ENCODE measurements at regions not wholly inside any gene's neighbourhood (a gene's known extent, or its start where the extent isn't known, plus 50 kb on each side); places are given as distances from the start of the nearest gene placed in this dataset.

DNA sequence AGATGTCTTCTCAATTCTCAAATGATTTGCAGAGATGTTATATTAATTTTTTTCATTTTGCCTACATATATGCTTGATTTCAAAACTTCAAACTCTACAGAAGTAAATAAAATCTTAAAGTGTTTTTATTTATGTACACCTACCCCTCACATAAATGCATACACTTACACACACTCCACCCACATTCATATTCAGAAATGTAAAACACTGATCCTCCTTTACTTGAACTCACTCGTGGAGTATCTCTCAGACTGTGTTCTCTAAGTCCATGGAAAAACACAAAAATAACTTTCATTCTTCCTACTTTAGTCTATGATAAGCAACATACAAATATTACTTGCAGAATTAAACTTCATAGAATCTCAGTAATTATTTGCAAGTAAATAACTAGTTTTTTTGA lies 209.1 kb upstream of the RBMS1 start:
- no peak overlapping the region for H3K4me3 ChIP-seq (ENCODE audit: low read length)
- DNase-seq (ENCODE audit: low read depth), result no peak
- TF ChIP-seq, protein P1, sequence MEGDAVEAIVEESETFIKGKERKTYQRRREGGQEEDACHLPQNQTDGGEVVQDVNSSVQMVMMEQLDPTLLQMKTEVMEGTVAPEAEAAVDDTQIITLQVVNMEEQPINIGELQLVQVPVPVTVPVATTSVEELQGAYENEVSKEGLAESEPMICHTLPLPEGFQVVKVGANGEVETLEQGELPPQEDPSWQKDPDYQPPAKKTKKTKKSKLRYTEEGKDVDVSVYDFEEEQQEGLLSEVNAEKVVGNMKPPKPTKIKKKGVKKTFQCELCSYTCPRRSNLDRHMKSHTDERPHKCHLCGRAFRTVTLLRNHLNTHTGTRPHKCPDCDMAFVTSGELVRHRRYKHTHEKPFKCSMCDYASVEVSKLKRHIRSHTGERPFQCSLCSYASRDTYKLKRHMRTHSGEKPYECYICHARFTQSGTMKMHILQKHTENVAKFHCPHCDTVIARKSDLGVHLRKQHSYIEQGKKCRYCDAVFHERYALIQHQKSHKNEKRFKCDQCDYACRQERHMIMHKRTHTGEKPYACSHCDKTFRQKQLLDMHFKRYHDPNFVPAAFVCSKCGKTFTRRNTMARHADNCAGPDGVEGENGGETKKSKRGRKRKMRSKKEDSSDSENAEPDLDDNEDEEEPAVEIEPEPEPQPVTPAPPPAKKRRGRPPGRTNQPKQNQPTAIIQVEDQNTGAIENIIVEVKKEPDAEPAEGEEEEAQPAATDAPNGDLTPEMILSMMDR (conservative IDR thresholded peaks at IDR 0.05; ENCODE audit: low read length), result no peak

DNA sequence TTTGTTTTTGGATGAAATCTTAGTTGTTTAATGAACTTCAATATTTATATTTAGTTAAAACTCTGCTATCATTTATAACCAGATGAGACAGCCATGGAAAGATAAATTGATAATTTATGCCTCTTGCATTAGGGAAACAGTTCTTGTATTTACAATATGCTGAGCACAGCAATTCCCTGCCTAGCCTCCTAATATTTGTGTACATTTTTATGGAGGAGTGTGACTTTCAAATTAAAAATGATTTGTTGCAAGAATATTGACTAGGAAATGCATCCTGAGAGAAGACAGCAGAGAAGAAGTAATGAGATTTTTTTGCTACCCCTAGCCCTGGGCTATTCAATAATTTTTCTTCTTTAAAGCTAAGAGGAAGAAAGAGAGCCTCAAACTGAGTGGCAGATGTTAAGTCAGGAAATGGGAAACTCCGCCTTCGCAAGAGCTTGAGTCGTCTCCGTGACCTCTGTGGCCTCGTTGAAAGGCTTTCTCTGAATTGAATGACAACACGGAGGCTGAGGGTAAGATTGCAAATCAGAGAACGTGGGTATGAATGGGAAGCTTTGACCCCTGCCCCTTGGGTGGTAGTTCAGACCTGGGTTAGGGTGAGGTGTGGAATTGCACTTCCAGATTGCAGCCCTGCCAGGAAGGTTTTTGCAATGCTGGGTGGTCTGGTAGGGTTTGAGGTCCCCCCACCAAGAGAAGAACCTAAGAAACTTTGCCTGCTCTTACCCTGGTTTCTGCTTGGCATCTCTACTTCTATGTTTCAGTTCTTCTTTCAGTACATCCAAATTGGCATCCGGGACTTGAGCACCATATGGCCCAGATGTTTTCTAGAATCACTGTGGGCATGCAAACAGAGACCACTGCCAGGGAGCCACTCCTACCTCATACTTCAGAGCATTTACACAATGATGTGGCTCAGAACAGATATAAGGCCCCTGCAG lies 210.3 kb upstream of the RBMS1 start:
- TF ChIP-seq, protein P1 (conservative IDR thresholded peaks at IDR 0.05; ENCODE audit: low read length), result no peak
- peak; percentile 61 for DNase-seq (ENCODE audit: low read depth)
- H3K4me3 ChIP-seq (ENCODE audit: low read length), result no peak overlapping the region

DNA sequence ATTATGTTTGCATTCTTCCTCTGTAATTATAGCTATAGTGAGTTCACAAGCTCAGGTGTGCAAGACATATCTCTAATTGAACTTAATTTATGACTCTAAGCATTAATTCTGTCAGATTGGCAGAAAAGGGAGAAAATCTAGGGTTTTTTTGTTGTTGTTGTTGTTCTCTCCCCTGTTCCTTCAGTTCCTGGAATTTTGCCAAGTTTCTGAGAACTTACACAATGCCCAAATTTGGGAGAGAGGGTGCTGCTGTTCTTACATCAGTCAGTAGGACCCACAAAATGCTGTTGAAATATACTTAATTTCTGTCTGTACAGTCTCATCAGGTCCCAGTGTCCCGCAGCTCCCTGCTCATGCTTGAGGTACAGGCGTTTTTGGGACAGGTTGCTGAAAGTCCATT lies 221.8 kb upstream of the RBMS1 start:
- no peak overlapping the region for H3K4me3 ChIP-seq (ENCODE audit: low read length)
- no peak for DNase-seq (ENCODE audit: low read depth)
- TF ChIP-seq, protein P1 (conservative IDR thresholded peaks at IDR 0.05; ENCODE audit: low read length), result no peak

DNA sequence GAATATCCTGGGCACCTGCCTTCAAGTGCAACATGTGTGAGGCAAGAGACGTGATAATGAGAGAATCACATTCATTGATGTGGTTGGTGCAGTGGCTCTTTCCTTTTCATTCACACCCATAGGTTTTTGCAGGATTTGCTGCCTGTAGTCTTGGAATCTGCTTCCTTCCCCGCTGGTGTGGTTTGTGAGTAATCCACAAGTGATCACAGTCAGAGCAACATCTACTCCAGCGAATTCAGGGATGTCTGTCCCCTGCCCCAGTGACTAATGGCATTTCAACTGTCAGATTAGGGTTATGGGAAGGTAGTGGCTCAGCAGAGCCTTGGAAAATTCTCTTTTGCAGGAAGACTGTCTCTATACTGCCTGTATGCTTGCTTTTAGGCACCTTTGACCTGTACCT lies 225.5 kb upstream of the RBMS1 start:
- no peak overlapping the region for H3K4me3 ChIP-seq (ENCODE audit: low read length)
- TF ChIP-seq, protein P1 (conservative IDR thresholded peaks at IDR 0.05; ENCODE audit: low read length), result no peak
- peak; percentile 65 for DNase-seq (ENCODE audit: low read depth)

DNA sequence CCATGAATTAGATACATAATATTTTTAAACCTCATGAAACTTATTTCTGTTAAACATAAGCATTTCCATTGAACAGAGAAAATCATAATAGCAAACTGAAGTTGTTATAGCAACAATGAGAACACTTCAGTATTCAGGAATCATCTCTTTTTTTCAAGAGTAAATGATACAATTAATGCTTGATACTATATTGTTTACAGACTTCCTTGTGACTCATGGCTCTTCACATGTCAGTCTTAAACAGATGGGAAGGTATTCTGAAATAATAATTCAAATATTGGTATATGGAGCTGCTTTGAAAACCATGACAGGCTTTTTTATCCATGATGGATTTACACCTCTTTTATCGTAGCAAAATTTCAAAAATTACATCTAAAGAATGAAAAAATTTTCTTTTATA lies 226.5 kb upstream of the RBMS1 start:
- TF ChIP-seq, protein P1 (conservative IDR thresholded peaks at IDR 0.05; ENCODE audit: low read length), result no peak
- DNase-seq (ENCODE audit: low read depth), result no peak
- no peak overlapping the region for H3K4me3 ChIP-seq (ENCODE audit: low read length)

DNA sequence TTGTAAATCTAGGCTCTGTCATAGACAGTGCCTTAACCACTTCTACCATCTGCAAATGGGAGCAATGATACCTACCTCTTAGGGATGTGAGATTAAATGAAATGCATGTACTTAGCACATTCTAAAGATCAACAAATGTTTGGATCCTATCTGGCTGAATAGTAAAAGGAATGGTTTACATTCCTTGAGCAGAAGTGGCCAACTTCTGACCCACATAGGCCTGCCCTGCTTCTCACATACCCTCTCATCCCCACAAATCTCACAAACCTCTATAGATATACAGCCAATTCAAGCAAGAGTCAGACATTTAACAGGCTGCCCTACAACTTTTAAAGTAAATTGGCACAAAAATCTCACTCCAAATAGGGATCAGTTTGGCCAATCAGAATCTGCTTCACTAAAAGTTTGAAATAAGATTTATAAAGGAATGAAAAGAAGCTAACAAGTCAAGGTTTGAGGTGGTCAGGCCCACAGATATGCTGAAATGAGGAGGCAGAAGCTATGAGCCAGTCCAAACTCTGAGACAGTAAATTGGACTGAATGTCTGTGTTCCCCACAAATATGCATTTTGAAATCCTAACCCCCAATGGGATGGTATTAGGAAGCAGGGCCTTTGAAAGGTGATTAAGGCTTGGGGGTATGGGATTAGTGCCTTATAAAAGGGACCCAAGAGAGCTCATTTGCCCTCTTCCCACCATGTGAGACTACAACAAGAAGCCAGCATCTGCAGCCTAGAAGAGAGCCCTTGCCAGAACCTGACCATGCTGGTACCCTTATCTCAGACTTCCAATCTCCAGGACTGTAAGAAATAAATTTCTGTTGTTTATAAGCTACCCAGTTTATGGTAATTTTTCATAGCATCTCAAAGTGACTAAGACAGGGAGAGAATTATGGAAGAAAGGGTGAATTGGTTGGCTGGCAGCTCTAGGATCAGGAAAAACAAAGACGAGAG lies 227.8 kb upstream of the RBMS1 start:
- no peak overlapping the region for H3K4me3 ChIP-seq (ENCODE audit: low read length)
- peak; percentile 91 for DNase-seq (ENCODE audit: low read depth)
- TF ChIP-seq, protein P1 (conservative IDR thresholded peaks at IDR 0.05; ENCODE audit: low read length), result no peak
